ENCODE measurements at regions not wholly inside any gene's neighbourhood (a gene's known extent, or its start where the extent isn't known, plus 50 kb on each side); places are given as distances from the start of the nearest gene placed in this dataset.

GRCh38 chr5:124538191-124538590 is 208.2 kb downstream of the ZNF608 start:
- TF ChIP-seq CTCF (conservative IDR thresholded peaks at IDR 0.05; ENCODE audit: low read length), result no peak
- TF ChIP-seq EZH2phosphoT487 (IDR thresholded peaks at IDR 0.05; ENCODE audit: borderline replicate concordance, low read depth, low read length), result no peak
